ENCODE measurements at regions not wholly inside any gene's neighbourhood (a gene's known extent, or its start where the extent isn't known, plus 50 kb on each side); places are given as distances from the start of the nearest gene placed in this dataset.

- TF ChIP-seq MAZ (CRISPR knock-in tag; conservative IDR thresholded peaks at IDR 0.05 in 1 of 2, IDR thresholded peaks at IDR 0.05 in 1 of 2) (no peak), RBM15 (IDR thresholded peaks at IDR 0.05; ENCODE audit: insufficient read depth, low read length) (no peak), KLF13 (tag; IDR thresholded peaks at IDR 0.05; ENCODE audit: borderline replicate concordance, low read depth) (no peak)
Measured at GRCh38 chr6:44004136-44004535, 123.1 kb downstream of the MRPL14 start (continued).

- no TSS peak for BruUV-seq (replicated peaks)
- ATAC-seq (no peak), FAIRE-seq (no peak), DNase-seq (ENCODE audit: extremely low read depth in 1 of 4, low spot score in 3 of 4) (no peak)
- H3K9ac ChIP-seq (ENCODE audit: insufficient read depth in 1 of 2, low read depth in 2 of 2, low read length in 2 of 2), result no peak overlapping the region
- in situ Hi-C loops (cut with MboI), result no loop called here
- CTCF ChIA-PET (ENCODE audit: low intra/inter-chr PET ratio), result no interaction called here
- H3K9me3 ChIP-seq (replicated peaks; ENCODE audit: control insufficient read depth, insufficient read depth, low read depth, low read length), result 0 out of 2 replicates have a peak, but pooled peaks cover 3% of the 10 kb centered on the region
- no peaks in the 10 kb centered on the region for H3K27me3 ChIP-seq (ENCODE audit: control insufficient read depth in 2 of 2, insufficient read depth in 2 of 2, low read length in 2 of 2)
- peaks cover 3% of the 10 kb centered on the region for H3K9me1 ChIP-seq (ENCODE audit: control insufficient read depth, insufficient read depth, low read length)
- no peak overlapping the region; the same call in 1 of the 2 replicates for H2AFZ ChIP-seq (ENCODE audit: low read depth, low read length)
- no peak overlapping the region for H3K27ac ChIP-seq (ENCODE audit: extremely low read depth, low read depth, low read length)
- no peak overlapping the region for H3K4me3 ChIP-seq
- intact Hi-C loops (cut with micrococcal nuclease), result loop anchor here (5.0 kb wide), 1 partner anchor 69 kb away; no protein-coding TSS in a partner anchor
- H3K36me3 ChIP-seq (ENCODE audit: control insufficient read depth, insufficient read depth, low read length), result no peaks in the 10 kb centered on the region; the same call in 2 of the 3 replicates
- no peaks in the 10 kb centered on the region for H4K20me1 ChIP-seq (replicated peaks; ENCODE audit: control insufficient read depth, insufficient read depth, low read length)
- 78% methylated on average over 19 of the region's 22 CpGs for WGBS (ENCODE audit: insufficient coverage, low coverage, missing lambda C conversion rate)
- POLR2A ChIA-PET, result no interaction called here
- no peaks in the 10 kb centered on the region for H3K79me2 ChIP-seq (ENCODE audit: control insufficient read depth, insufficient read depth, low read length)
- peaks cover 26 to 27% of the 10 kb centered on the region in 2 experiments for H3K4me1 ChIP-seq (replicated peaks in 1 of 2; ENCODE audit: control insufficient read depth in 2 of 2, insufficient read depth in 2 of 2, low read length in 2 of 2)
- TF ChIP-seq DACH1 (IDR thresholded peaks at IDR 0.05; ENCODE audit: partially characterized antibody) (no peak), ZBTB33 (CRISPR knock-in tag; IDR thresholded peaks at IDR 0.05) (peak; percentile 42), ZSCAN32 (CRISPR knock-in tag; IDR thresholded peaks at IDR 0.05) (no peak), TGIF2 (CRISPR knock-in tag; IDR thresholded peaks at IDR 0.05) (no peak)
- TF ChIP-seq, protein P1, sequence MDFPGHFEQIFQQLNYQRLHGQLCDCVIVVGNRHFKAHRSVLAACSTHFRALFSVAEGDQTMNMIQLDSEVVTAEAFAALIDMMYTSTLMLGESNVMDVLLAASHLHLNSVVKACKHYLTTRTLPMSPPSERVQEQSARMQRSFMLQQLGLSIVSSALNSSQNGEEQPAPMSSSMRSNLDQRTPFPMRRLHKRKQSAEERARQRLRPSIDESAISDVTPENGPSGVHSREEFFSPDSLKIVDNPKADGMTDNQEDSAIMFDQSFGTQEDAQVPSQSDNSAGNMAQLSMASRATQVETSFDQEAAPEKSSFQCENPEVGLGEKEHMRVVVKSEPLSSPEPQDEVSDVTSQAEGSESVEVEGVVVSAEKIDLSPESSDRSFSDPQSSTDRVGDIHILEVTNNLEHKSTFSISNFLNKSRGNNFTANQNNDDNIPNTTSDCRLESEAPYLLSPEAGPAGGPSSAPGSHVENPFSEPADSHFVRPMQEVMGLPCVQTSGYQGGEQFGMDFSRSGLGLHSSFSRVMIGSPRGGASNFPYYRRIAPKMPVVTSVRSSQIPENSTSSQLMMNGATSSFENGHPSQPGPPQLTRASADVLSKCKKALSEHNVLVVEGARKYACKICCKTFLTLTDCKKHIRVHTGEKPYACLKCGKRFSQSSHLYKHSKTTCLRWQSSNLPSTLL (IDR thresholded peaks at IDR 0.05), result no peak
- H3K4me2 ChIP-seq (ENCODE audit: insufficient read depth, low read length), result no peak overlapping the region
Measured at GRCh38 chr6:44003345-44004061, 123.7 kb downstream of the MRPL14 start.

Measured in K562 (cell line).